HG03060 (cell line): ENCODE measurements at regions not wholly inside any gene's neighbourhood (a gene's known extent, or its start where the extent isn't known, plus 50 kb on each side); places are given as distances from the start of the nearest gene placed in this dataset.
"Not testable (repeated sequence)": the region's sequence is repeated elsewhere in the genome, so short reads cannot be mapped to it uniquely, and the experiment has no call there.

Source experiments
- ATAC-seq: cut with Tn5 transposase; IDR thresholded peaks from one replicate; pipeline ENCODE4 v1.9.1; 2021; ENCODE audit warnings: low read depth, moderate number of reproducible peaks; ENCODE audit not compliant: unreplicated experiment

DNA sequence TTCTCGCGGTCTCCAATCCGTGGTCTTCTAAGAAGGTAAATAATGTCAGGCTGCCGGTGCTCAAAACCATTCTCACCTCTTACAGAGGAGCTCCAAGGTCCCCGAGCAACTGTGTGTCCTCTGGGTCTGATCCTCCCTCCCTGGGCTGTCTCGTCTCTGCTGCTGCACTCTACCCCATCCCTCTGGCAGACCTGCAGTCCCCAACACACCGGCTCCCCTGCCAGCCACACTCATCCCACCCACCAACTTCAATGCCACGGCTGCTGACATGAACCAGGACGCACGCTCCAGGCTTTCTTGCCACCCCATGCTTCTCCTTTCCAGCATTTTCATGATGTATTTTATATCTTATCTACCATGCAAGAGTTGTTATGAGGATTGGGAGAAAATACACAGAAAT lies 559.5 kb upstream of the SALL3 start:
- ATAC-seq: no peak

DNA sequence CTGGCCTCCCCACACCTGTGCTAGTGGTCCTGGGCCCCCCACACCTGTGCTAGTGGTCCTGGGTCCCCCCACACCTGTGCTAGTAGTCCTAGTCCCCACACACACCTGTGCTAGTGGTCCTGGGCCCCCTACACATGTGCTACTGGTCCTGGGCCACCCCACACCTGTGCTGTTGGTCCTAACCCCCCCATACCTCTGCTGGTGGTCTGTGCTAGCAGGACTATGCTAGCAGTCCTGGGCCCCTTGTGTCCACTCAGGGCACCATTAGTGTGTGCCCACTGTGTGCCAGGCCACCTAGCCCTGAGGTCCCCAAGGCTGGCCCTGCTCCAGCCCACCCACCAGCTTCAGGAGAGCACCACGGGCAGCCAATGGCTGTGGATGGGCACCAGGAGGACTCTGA lies 558.2 kb upstream of the SALL3 start:
- ATAC-seq: no peak

DNA sequence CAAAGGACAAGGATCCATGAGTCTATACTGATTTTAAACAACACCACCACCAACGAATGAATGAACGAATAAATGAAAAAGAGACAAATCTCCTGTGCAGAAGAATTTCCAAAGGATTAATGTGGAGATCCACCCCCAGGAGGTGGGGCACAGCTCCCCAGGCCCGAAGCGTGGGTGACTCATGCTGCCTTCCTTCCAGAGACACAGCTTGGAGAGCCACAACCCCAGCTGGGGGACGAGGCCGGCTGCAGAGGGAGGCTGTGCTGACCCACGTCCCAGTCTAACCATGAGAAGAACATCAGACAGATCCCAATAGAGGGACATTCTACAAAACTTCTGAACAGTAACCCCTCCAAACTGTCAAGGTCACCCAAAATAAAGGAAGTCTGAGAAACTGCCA lies 557.3 kb upstream of the SALL3 start:
- no peak for ATAC-seq

DNA sequence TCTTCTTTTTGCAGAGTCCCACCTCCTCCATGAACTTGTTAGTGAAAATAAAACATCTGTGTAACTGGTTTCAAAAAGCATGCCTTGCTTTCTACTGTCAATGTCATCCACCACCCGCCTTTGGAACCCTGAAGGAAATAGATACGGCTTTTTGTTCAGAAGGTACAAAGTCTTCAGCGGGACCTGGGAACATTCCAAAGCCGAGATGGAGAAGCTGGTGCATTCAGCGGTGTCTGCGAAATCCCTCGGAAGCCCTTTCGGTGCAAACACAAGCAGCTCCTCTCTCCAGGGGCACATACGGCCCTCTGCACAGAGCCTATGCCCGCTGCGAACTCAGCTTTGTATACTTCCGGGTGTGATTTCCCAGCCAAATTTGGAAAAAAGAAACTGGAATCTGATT lies 555.8 kb upstream of the SALL3 start:
- no peak for ATAC-seq

DNA sequence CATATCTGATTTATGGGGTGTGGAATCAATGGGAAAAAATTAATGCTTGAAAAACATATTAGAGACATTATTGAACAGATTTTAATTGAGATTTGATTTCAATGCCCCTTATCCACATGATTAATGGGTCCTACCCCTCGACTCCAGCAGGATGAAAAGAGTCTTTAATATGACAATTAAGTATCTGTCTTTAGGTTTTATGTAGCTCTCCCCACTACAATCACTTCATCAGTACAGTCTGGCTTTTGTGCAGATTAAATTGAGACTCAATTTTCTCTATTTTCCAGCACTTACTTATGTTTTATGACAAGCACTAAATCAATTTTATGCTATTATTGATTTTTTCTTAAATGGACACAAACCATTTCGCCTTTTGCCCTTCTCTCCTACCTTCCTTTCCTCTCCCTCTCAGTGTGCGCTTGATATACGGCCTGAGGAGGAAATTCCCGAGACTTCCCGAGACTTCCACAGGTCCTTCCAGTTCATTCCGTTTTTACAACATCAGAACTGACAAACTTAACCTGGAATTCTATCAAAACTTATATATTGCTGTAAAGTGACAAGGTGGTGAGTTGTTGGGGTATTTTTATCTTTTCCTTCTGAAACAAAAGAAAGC lies 555.1 kb upstream of the SALL3 start:
- no peak for ATAC-seq

DNA sequence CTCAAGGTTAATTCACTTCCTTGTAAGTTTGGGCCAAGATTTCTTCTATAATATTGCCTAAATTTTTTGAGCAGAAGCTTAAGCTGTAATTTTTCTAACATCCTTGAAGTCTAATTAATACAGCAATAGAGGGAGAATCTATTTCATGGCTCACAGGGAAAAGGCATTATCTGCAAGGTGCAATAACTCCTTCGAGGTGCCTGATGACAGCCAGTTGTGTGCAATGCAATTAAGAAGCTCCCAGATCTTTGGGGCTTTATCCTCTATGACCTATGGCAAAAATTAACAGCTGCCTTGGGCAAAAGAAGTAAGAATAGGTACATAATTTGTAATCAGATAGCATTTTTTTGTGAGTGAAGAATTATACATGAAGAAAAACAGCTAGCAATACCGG lies 554.6 kb upstream of the SALL3 start:
- ATAC-seq: no peak

DNA sequence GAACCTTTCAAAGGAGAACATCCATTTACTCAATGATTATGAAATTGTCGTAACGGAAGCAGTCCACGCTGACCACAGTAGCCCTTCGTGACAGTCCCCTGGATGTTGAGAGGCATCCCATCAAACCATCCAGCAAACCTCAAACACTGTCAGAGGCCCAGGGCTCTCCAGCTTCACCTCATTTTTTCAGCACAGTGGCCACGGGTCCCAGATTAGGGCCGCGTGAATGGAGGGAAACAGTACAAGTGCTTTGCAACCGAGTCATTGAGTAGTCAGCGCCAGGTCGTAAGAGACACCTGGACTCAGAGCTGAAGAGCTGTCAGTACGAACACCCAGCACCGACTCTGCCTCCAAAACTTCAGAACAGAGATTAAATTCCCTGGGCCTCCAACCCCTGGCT lies 552.5 kb upstream of the SALL3 start:
- no peak for ATAC-seq

DNA sequence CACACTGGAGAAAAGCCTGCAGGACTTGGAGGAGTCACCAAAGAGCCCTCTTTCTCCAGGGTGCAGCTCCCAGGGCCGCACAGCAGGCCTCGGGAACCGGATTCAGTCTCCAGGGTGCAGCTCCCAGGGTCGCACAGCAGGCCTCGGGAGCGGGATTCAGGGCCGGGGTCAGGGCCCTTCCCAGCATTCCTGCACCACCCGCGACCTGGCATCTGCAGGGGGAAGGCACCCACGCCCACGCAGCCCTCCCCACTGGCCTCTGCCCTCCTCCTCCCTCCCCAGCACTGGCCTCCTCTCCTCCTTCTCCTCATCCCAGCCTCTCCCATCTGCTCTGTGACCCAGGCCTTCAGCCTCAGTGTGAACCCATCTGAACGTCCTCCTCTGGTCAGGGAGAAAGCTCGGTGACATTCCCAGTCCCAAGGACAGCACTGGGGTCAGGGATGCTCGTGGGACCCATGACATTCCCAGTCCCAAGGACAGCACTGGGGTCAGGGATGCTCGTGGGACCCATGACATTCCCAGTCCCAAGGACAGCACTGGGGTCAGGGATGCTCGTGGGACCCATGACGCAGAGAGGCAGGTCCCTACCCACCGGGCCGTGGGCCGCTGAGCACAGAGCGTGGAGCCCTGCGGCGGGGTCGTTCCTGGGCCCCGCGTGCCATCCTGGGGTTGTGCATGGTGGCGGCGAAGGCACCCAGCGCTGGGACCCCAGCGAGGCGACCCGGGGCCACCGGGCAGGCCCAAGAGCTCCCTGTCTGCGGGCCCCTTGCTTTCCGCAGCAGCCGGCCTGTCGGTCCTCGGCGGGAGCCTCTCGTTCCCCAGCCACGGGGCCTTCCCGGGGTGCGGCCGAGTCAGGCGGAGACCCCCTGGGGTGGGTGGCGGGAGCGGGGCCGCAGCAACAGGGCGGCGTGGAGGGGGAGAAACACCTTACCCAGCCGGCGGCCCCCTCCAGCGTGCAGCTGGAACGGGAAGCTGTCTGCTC lies 550.2 kb upstream of the SALL3 start:
- no peak for ATAC-seq

DNA sequence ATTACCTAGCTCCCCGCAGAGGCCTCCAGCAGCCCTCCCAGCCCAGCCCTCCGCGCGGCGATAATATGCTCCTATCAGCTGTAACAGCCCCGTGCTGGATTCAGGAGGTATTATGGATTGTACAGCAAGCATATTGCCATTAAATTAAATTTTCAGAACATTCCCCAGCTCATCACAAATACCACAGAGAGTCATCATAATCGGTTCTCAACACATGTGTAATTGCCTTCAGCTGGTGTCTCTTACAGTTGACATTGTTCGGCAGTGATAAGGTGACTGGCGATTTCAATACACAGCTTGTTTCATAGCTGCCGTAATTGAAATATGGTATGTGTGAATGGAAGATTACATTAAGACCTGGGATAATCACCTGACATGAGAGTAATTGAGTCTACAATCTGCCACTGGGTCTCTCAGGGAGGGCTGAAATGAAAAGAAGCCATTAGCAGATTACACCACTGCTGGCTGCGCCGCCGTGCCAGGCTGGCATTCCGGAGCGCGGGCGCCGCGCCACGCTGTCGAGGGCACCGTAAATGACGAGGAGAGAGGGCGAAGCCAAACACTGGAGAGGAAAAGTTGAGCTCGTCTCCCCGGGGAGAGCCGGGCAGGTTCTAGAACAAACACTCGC lies 549.4 kb upstream of the SALL3 start:
- no peak for ATAC-seq

DNA sequence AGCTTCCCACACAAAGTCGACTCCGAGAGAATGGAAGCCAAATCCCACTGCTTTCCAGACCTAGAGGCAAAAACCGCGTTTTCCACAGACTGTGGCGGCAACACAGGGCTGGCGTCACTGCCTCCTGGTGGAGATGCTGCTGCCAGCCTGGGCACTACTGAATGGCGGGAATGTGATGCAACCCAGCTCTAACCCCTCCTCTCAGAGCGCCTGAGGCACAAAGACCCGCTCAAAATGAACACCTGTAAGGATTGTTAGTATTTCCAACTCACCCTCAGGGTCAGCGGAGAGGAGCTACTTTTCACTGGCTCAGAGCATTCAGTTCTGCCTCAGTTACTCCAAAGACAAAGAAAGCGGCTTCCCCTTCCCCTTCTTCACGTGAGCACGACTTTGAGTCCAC lies 548.0 kb upstream of the SALL3 start:
- no peak for ATAC-seq

DNA sequence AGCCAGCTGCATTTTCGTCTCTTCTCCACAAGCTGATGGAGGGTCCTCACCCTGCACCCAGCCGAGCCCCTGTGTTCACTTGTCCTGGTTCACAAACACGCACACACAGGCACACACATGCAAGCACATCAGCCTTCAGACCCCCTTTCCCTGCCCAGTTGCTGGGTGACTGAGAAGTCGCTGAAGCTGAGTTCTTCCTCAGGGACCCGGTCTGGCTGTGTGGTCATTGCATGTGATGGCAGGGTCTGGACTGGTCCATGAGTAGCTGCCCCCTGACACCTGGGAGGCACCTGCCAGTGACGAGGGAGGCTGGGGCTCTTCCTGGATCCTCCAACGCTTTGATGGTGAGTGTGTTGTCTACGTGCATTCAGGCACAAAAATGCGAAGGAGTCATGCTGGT lies 546.1 kb upstream of the SALL3 start:
- ATAC-seq: no peak

DNA sequence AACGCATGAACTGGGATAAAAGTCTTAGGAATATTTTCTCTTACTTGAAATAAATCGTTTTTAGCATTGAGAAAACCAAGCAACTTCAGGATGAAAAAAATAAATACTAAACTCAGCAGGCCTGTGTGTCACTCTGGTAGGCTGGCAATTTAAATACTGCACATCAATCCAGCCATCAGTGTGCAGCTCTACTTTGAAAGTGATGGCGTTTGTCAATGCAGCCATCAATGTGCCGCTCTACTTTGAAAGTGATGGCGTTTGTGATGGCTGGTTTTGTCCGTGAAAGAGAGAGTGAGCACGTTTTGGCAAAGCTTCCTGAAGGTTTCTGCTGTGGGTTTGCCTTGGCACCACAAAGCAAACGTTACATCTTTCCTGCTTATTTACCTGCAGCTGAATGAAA lies 543.5 kb upstream of the SALL3 start:
- ATAC-seq: no peak

DNA sequence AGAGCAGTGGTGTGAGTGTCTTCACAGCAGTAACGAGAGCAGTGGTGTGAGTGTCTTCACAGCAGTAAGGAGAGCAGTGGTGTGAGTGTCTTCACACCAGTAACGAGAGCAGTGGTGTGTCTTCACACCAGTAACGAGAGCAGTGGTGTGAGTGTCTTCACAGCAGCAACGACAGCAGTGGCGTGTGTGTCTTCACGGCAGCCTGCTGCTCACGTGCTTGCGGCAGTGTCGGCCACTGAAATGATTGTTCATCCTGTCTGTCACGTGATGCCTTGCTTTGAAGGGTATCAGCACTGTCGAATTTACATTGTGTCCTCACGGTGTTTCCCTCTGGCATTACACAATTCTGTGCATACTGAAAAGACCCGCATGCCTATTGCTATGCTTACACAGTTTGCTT lies 541.4 kb upstream of the SALL3 start:
- not testable (repeated sequence) for ATAC-seq

DNA sequence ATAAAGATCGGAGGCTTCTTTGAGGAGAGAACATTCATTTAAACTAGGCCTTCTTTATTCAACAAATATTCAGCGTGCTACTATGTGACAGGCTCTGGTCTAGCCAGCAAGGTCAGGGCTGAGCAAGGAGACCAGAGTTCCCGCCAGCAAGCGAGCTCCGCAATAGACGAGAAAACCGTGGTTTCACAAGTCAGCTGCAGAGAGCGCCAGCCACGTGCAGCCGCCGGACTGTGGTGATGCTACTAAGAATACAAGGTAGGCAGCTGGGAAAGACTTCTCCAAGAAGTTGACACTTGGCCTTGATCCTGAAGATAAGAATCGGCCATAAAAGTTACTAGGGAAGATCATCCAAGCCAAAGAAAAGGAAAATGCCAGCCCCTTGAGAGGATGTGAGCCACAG lies 533.7 kb upstream of the SALL3 start:
- ATAC-seq: no peak

DNA sequence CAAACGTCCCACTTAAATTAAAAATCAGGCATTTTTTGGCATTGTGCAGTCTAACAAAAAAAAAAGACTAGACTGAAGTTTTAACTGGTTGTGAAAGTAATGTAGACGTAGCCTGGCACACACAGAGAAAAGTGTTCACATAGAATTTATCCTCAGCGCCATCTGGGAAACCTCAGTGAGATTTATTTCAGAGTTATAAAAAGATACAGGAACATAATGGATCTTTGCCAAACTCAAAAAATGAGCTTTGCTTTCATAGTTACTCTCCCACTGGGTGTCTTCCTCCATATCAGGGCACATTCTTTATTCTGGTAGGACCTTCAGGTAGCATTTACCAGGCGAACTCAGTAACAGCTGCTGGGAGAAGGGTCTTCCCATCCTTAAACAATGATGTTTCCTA lies 532.4 kb upstream of the SALL3 start:
- no peak for ATAC-seq

DNA sequence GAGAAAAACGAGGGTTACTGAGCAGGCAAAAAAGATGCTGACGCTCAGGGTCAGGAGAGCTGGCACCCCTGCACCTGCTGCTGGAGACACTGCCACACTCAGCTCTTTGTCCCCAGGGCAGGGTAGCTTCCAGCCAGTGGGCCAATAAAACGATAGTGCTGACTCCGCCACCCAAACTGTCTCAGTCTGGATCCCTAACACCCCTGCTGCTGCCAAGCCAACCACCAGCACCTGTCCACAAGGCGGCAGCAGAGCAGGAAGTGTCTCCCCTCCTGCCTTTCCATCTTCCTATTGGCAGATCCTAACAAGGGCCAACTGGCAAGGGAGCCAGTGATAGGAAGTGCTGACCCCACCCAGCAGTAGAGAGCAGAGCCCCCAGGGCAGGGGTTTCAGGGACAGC lies 531.5 kb upstream of the SALL3 start:
- no peak for ATAC-seq

DNA sequence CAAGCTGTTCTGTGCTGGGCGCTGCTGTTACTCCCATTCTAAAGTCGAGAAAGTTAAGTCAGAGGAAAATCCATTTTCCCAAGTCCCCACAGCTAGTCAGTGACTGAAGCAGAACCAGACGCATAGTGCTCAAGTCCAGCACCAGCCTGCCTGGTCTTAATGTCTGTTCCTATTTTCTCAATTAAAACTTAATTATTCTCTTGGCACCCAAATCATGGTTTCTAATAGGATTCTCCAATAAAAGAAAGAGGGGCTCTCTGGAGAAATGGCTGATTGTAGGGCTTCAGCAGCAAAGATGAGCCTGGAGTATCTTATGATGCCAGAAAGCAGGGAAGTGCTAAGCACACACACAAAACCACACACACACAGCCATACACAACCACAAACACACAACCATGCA lies 531.0 kb upstream of the SALL3 start:
- no peak for ATAC-seq

DNA sequence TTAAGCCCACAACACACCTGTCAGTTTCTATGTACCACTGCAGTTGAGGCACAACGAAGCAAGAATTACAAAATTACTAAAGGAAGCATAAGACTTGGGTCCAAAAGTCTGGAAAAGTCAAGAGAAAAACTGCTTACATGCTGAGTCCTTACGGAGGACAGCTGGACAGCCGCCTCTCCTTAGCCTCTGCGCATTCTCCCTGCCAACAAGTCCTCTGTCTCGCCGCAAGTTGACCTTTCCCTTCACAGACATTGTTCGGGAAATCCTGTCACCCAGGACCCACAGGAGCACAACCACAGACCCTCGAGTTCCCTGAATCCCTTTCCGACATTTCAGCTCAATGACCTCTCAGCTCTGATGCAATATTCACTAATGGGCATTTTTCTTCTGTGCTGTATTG lies 525.4 kb upstream of the SALL3 start:
- ATAC-seq: no peak

DNA sequence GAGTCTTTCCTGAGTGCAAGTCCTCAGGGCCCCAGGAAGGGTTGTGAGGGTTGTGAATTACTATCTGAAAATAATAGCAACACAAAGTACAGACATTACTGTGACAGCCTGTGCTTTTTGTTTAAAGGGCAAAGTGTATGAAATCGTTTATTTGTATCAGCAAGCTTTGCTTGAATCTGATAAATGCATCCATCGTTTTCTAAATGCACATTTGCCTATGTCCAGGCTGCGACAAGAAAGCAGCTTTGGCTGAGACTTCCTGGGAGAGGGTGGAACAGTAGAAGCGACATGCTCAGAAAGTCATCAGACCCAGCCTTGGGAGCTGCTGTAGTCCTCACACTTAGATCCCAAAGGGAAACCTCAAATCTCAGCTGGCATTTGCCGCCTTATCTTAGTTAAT lies 524.2 kb upstream of the SALL3 start:
- no peak for ATAC-seq

DNA sequence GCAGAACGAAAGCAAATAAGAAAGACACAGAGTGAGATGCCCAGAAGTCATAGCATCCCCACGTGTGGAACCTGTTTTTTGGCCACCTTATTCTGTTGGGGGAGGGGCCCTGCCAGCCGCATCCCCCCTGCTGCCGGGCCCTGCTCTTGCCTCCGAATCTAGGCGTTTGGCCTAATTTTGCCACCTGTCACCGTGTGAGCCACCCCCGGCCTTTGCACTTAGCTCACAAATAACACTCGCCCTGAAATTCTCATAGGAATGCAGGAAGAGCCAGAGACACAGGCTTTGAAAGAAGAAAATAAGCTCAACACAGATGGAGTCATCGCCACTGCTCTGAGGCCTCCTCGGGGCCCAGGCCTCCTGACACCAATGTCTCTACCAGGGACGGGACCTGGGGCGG lies 522.6 kb upstream of the SALL3 start:
- ATAC-seq: no peak

DNA sequence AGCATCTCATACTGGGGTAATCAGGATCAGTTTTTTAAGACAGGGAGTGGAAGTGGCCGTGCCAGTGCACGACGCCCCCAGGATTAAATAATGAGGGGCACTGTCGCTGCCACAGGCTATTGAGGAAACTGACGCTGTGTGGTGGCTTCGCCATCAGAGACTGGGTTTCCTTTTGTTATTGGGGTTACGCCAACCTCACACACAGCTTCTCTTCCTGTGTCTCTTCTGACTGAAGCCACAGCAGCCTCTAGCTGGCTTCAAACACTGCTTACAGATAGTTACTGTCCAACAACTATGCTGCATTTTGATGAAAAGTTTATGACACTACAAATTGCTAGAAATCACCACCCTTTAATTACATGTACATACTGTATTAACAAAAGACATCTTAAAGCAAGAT lies 521.9 kb upstream of the SALL3 start:
- no peak for ATAC-seq

DNA sequence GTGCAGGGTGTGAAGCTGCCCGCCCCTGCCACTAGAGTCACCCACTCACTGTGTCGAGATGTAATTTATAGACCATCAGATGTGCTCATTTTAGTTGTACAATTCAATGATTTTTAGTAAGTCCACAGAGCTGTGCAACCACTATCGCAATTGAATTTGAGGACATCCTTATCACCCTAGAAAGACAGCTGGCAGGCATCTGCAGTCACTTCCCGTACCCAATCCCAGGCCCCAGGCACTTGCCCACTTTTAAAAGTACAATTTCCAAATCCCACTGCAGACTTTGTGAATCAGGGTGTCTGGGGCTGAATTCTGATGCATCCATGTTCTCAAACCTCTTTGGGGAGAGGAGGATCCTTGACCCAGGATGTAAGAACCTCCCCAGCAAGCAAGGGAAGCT lies 521.3 kb upstream of the SALL3 start:
- ATAC-seq: no peak
